SH-SY5Y (cell line): ENCODE measurements at regions not wholly inside any gene's neighbourhood (a gene's known extent, or its start where the extent isn't known, plus 50 kb on each side); places are given as distances from the start of the nearest gene placed in this dataset.

Source experiments
- GATA2 ChIP-seq: IDR thresholded peaks from 2 replicates; pipeline ENCODE4 v1.6.1; 2011; ENCODE audit warnings: mild to moderate bottlenecking, low read depth, low read length
- GATA3 ChIP-seq: IDR thresholded peaks from 2 replicates; pipeline ENCODE4 v1.6.1; 2011; ENCODE audit warnings: low read depth, mild to moderate bottlenecking, low read length, moderate library complexity

DNA sequence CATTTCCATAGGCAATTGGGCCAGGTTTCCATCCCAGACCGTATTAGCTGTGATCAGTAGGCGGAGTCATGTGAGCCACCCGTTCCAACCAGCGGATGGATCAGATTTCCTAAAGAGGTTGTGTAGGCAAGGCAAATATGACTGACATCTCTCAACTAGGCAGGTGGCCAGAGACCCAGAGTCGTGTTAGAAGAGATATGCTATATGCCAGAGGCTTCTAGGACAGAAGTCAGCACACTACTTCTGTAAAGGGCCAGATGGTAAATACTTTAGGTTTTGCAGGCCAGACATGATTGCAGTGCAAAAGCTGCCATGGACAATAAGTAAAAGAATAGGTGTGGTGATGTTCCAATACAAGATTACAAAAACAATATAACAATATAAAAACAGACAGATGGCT lies 788.4 kb downstream of the RPA4 start:
- TF ChIP-seq GATA2, result no peak
- TF ChIP-seq GATA3, result no peak
